ENCODE measurements at regions not wholly inside any gene's neighbourhood (a gene's known extent, or its start where the extent isn't known, plus 50 kb on each side); places are given as distances from the start of the nearest gene placed in this dataset.

- TF ChIP-seq POLR2A (IDR thresholded peaks at IDR 0.05; ENCODE audit: low read depth, low read length) (no peak), TAF1 (IDR thresholded peaks at IDR 0.05; ENCODE audit: borderline replicate concordance, low read depth, low read length) (no peak), POLR2AphosphoS5 (IDR thresholded peaks at IDR 0.05; ENCODE audit: low read depth, low read length) (no peak)
Measured at GRCh38 chr7:12796397-12797127, 109.1 kb downstream of the ARL4A start.

Measured in GM12892 (cell line).